ENCODE measurements at regions not wholly inside any gene's neighbourhood (a gene's known extent, or its start where the extent isn't known, plus 50 kb on each side); places are given as distances from the start of the nearest gene placed in this dataset.

GRCh38 chr11:39971938-39972337 is 1487.5 kb downstream of the LRRC4C start:
- no peak overlapping the region for H2AFZ ChIP-seq (ENCODE audit: low read length)
- no peak overlapping the region for H4K8ac ChIP-seq (ENCODE audit: extremely low read depth, insufficient read depth, low read length)
- 92% methylated on average over 3 of the region's 3 CpGs; no CpG with 5 or more reads in 1 of the 2 experiments for WGBS, 2 experiments (ENCODE audit: extremely low coverage in 1 of 2, insufficient coverage in 1 of 2, insufficient read length in 1 of 2, insufficient replicate concordance in 2 of 2, low coverage in 1 of 2, low lambda C conversion rate in 2 of 2, missing lambda C conversion rate in 1 of 2)
- H4K5ac ChIP-seq (ENCODE audit: insufficient read length, low read depth, low read length), result no peak overlapping the region
- H2BK15ac ChIP-seq (ENCODE audit: low read length), result no peak overlapping the region
- H3K56ac ChIP-seq (replicated peaks; ENCODE audit: insufficient read length, low read depth, low read length), result no peak overlapping the region
- H4K20me1 ChIP-seq (replicated peaks in 1 of 2; ENCODE audit: control insufficient read depth in 1 of 2, insufficient read depth in 2 of 2, low read length in 2 of 2), result no peaks in the 10 kb centered on the region
- ChIA-PET CTCF (ENCODE audit: partially characterized antibody) (interaction anchor here (1.0 kb wide), 1 partner anchor 154 kb away, joined by 3 read pairs; no protein-coding TSS in a partner anchor), POLR2A (ENCODE audit: partially characterized antibody) (no interaction called here)
- H3K27ac ChIP-seq (ENCODE audit: low read depth, low read length), result no peak overlapping the region
- no peak for FAIRE-seq
- no peak overlapping the region for H3K23ac ChIP-seq (ENCODE audit: insufficient read length)
- no peak overlapping the region for H2BK12ac ChIP-seq (ENCODE audit: low read depth, low read length)
- H3K9me3 ChIP-seq (ENCODE audit: insufficient read depth in 2 of 2, low read depth in 1 of 2, low read length in 1 of 2), result no peaks in the 10 kb centered on the region
- H3K14ac ChIP-seq (ENCODE audit: insufficient read length), result no peak overlapping the region
- no peak overlapping the region for H2BK120ac ChIP-seq (replicated peaks; ENCODE audit: low read depth, low read length)
- no peak for DNase-seq (ENCODE audit: low read depth in 1 of 2, low spot score in 2 of 2)
- no peaks in the 10 kb centered on the region for H3K79me1 ChIP-seq (ENCODE audit: low read depth, low read length)
- H3K36me3 ChIP-seq (ENCODE audit: control insufficient read depth in 2 of 4, insufficient read depth in 4 of 4, low read length in 3 of 4), result no peaks in the 10 kb centered on the region
- no peaks in the 10 kb centered on the region for H3K4me1 ChIP-seq (replicated peaks in 1 of 4; ENCODE audit: control insufficient read depth in 3 of 4, insufficient read depth in 4 of 4, low read length in 3 of 4)
- H3K27me3 ChIP-seq (replicated peaks in 1 of 4; ENCODE audit: control insufficient read depth in 3 of 4, extremely low read depth in 1 of 4, insufficient read depth in 3 of 4, low read length in 3 of 4), result no peaks in the 10 kb centered on the region
- H2BK5ac ChIP-seq (ENCODE audit: low read depth, low read length), result no peak overlapping the region
- H3K4me3 ChIP-seq (ENCODE audit: extremely low read depth in 1 of 4, insufficient read depth in 2 of 4, low read depth in 3 of 4, low read length in 4 of 4), result no peak overlapping the region
- no peak overlapping the region for H3K9ac ChIP-seq (replicated peaks in 1 of 4; ENCODE audit: extremely low read depth in 1 of 4, low read depth in 3 of 4, low read length in 3 of 4)
- H3K79me2 ChIP-seq (ENCODE audit: control insufficient read depth in 1 of 2, insufficient read depth in 2 of 2, low read length in 2 of 2), result no peaks in the 10 kb centered on the region
- H2BK20ac ChIP-seq (ENCODE audit: low read length), result no peak overlapping the region
- no peak overlapping the region for H4K91ac ChIP-seq (replicated peaks; ENCODE audit: insufficient read length, low read length)
- no peak overlapping the region for H3K4me2 ChIP-seq (ENCODE audit: insufficient read depth in 1 of 2, low read depth in 2 of 2, low read length in 2 of 2)
- H3K23me2 ChIP-seq (ENCODE audit: low read depth, low read length), result no peaks in the 10 kb centered on the region
- H3K4ac ChIP-seq (replicated peaks; ENCODE audit: insufficient read length, low read depth, low read length), result no peak overlapping the region
- no peak overlapping the region for H3K18ac ChIP-seq (ENCODE audit: extremely low read depth, low read length)
- no peak overlapping the region for H2AK5ac ChIP-seq (ENCODE audit: low read depth, low read length)
- no peak for TF ChIP-seq TAF1 (IDR thresholded peaks at IDR 0.05; ENCODE audit: low read depth, low read length)
- TF ChIP-seq RNF2 (IDR thresholded peaks at IDR 0.05; ENCODE audit: borderline replicate concordance, low read depth, low read length, missing control alignments, poor library complexity, severe bottlenecking), result no peak
- TF ChIP-seq ZNF274 (IDR thresholded peaks at IDR 0.05; ENCODE audit: borderline replicate concordance, extremely low read depth, low read length), result no peak
